Astrocyte (in vitro differentiated cells and primary cell): ENCODE measurements at regions not wholly inside any gene's neighbourhood (a gene's known extent, or its start where the extent isn't known, plus 50 kb on each side); places are given as distances from the start of the nearest gene placed in this dataset.

Experiments
- DNase-seq: peaks from one replicate; pipeline ENCODE4 v3.0.0-alpha.2; 2010; ENCODE audit warnings: low read depth
- FAIRE-seq: peaks from 2 replicates; lab custom pipeline; 2011; peaks lifted over from hg19 to GRCh38; lab: Jason Lieb, UNC
- H2AFZ ChIP-seq: 2 replicates; pipeline ENCODE4 v1.6.0; 2012; ENCODE audit warnings: low read depth, low read length, inconsistent platforms
- H3K27ac ChIP-seq: 2 replicates; pipeline ENCODE4 v1.5.1; 2011; ENCODE audit warnings: low read depth, low read length, inconsistent platforms
- H3K27me3 ChIP-seq: 2 replicates; pipeline ENCODE4 v1.6.0; 2011; ENCODE audit warnings: low read length, inconsistent platforms; ENCODE audit not compliant: insufficient read depth
- H3K36me3 ChIP-seq: 2 replicates; pipeline ENCODE4 v1.5.1; 2011; ENCODE audit warnings: low read length, inconsistent platforms; ENCODE audit not compliant: insufficient read depth
- H3K4me1 ChIP-seq: 2 replicates; pipeline ENCODE4 v1.5.1; 2011; ENCODE audit warnings: low read length, inconsistent platforms; ENCODE audit not compliant: insufficient read depth
- H3K4me2 ChIP-seq: 2 replicates; pipeline ENCODE4 v1.6.0; 2012; ENCODE audit warnings: low read length, inconsistent platforms
- H3K4me3 ChIP-seq: 2 replicates; pipeline ENCODE4 v1.5.1; 2011; ENCODE audit warnings: low read depth, mild to moderate bottlenecking, low read length, inconsistent platforms; ENCODE audit not compliant: insufficient read depth
- H3K79me2 ChIP-seq: 2 replicates; pipeline ENCODE4 v1.6.0; 2012; ENCODE audit warnings: mild to moderate bottlenecking, low read length, inconsistent platforms; ENCODE audit not compliant: insufficient read depth
- H3K9ac ChIP-seq: 2 replicates; pipeline ENCODE4 v1.6.0; 2012; ENCODE audit warnings: mild to moderate bottlenecking, low read length, inconsistent platforms
- H3K9me3 ChIP-seq: 2 replicates; pipeline ENCODE4 v1.5.1; 2012; ENCODE audit warnings: low read depth, mild to moderate bottlenecking, low read length, inconsistent platforms; ENCODE audit not compliant: insufficient read depth
- H4K20me1 ChIP-seq: 2 replicates; pipeline ENCODE4 v1.6.0; 2012; ENCODE audit warnings: low read length, inconsistent platforms; ENCODE audit not compliant: insufficient read depth
- H3K27ac Mint-ChIP-seq: one replicate; pipeline ENCODE4 v1.8.0; 2021; ENCODE audit warnings: mild to moderate bottlenecking, mixed read lengths; ENCODE audit not compliant: unreplicated experiment
- H3K27me3 Mint-ChIP-seq: one replicate; pipeline ENCODE4 v1.8.0; 2021; ENCODE audit warnings: low read depth, mixed read lengths; ENCODE audit not compliant: unreplicated experiment
- H3K36me3 Mint-ChIP-seq: one replicate; pipeline ENCODE4 v1.8.0; 2021; ENCODE audit warnings: low read depth, mixed read lengths; ENCODE audit not compliant: unreplicated experiment
- H3K4me1 Mint-ChIP-seq: one replicate; pipeline ENCODE4 v1.8.0; 2021; ENCODE audit warnings: low read depth, mixed read lengths; ENCODE audit not compliant: unreplicated experiment
- H3K4me3 Mint-ChIP-seq: one replicate; pipeline ENCODE4 v1.8.0; 2021; ENCODE audit warnings: mild to moderate bottlenecking, moderate library complexity, mixed read lengths; ENCODE audit not compliant: unreplicated experiment
- H3K9me3 Mint-ChIP-seq: one replicate; pipeline ENCODE4 v1.8.0; 2021; ENCODE audit warnings: mild to moderate bottlenecking, mixed read lengths; ENCODE audit not compliant: unreplicated experiment
- CTCF ChIP-seq: IDR thresholded peaks from 2 replicates; pipeline ENCODE4 v1.5.1; 2011; ENCODE audit warnings: low read depth, mild to moderate bottlenecking, inconsistent platforms, low read length, moderate library complexity; ENCODE audit not compliant: insufficient read depth
- EZH2 ChIP-seq: IDR thresholded peaks from 2 replicates; pipeline ENCODE4 v1.6.1; 2012; ENCODE audit warnings: mild to moderate bottlenecking, low read length, inconsistent platforms; ENCODE audit not compliant: insufficient read depth

GRCh38 chr1:72498371-72498770, 216.0 kb upstream of the NEGR1 start:
- Mint-ChIP-seq H3K9me3 (no peaks in the 10 kb centered on the region), H3K27ac (no peak overlapping the region), H3K4me1 (no peaks in the 10 kb centered on the region), H3K36me3 (no peaks in the 10 kb centered on the region), H3K4me3 (no peak overlapping the region), H3K27me3 (no peaks in the 10 kb centered on the region)
- H3K27me3 ChIP-seq, result no peaks in the 10 kb centered on the region
- no peaks in the 10 kb centered on the region for H3K79me2 ChIP-seq
- no peaks in the 10 kb centered on the region for H3K9me3 ChIP-seq
- H3K4me3 ChIP-seq, result no peak overlapping the region
- H3K36me3 ChIP-seq, result no peaks in the 10 kb centered on the region
- no peak overlapping the region for H3K4me2 ChIP-seq
- H3K9ac ChIP-seq, result no peak overlapping the region
- FAIRE-seq (no peak), DNase-seq (no peak)
- H2AFZ ChIP-seq, result no peak overlapping the region
- H3K27ac ChIP-seq, result no peak overlapping the region
- TF ChIP-seq CTCF (no peak), EZH2 (no peak)
- H4K20me1 ChIP-seq, result no peaks in the 10 kb centered on the region
- H3K4me1 ChIP-seq, result no peaks in the 10 kb centered on the region

GRCh38 chr1:72489801-72490200, 207.5 kb upstream of the NEGR1 start:
- Mint-ChIP-seq H3K4me1 (no peaks in the 10 kb centered on the region), H3K27ac (no peak overlapping the region), H3K36me3 (no peaks in the 10 kb centered on the region), H3K9me3 (no peaks in the 10 kb centered on the region), H3K4me3 (no peak overlapping the region), H3K27me3 (no peaks in the 10 kb centered on the region)
- no peaks in the 10 kb centered on the region for H4K20me1 ChIP-seq
- H3K36me3 ChIP-seq, result no peaks in the 10 kb centered on the region
- no peak overlapping the region for H3K9ac ChIP-seq
- H3K4me3 ChIP-seq, result no peak overlapping the region
- H3K4me1 ChIP-seq, result no peaks in the 10 kb centered on the region
- H3K4me2 ChIP-seq, result no peak overlapping the region
- no peak for TF ChIP-seq EZH2
- TF ChIP-seq CTCF, result no peak
- no peaks in the 10 kb centered on the region for H3K27me3 ChIP-seq
- no peaks in the 10 kb centered on the region for H3K9me3 ChIP-seq
- DNase-seq (no peak), FAIRE-seq (no peak)
- no peak overlapping the region for H3K27ac ChIP-seq
- H3K79me2 ChIP-seq, result no peaks in the 10 kb centered on the region
- H2AFZ ChIP-seq, result no peak overlapping the region

- Histone ChIP-seq H3K9ac (no peak overlapping the region), H4K20me1 (no peaks in the 10 kb centered on the region), H3K4me3 (no peak overlapping the region), H2AFZ (no peak overlapping the region), H3K27ac (no peak overlapping the region), H3K9me3 (no peaks in the 10 kb centered on the region), H3K79me2 (no peaks in the 10 kb centered on the region), H3K27me3 (no peaks in the 10 kb centered on the region), H3K36me3 (no peaks in the 10 kb centered on the region), H3K4me2 (no peak overlapping the region), H3K4me1 (no peaks in the 10 kb centered on the region)
- Mint-ChIP-seq H3K36me3 (no peaks in the 10 kb centered on the region), H3K27me3 (no peaks in the 10 kb centered on the region), H3K9me3 (no peaks in the 10 kb centered on the region), H3K27ac (no peak overlapping the region), H3K4me1 (peaks cover 2% of the 10 kb centered on the region), H3K4me3 (no peak overlapping the region)
- DNase-seq (peak; percentile 0), FAIRE-seq (no peak)
- TF ChIP-seq EZH2, result no peak
- no peak for TF ChIP-seq CTCF
Observed at GRCh38 chr1:72485801-72486200, 203.5 kb upstream of the NEGR1 start.
